ENCODE measurements at regions not wholly inside any gene's neighbourhood (a gene's known extent, or its start where the extent isn't known, plus 50 kb on each side); places are given as distances from the start of the nearest gene placed in this dataset.
A peak's percentile ranks its signal among the peaks of the same experiment; 100 is the strongest.

GRCh38 chr6:51394061-51394460 is 575.4 kb downstream of the TFAP2B start:
- H3K4me1 Mint-ChIP-seq, result no peaks in the 10 kb centered on the region
- no peaks in the 10 kb centered on the region for H3K9me3 Mint-ChIP-seq
- no peaks in the 10 kb centered on the region for H3K27me3 Mint-ChIP-seq (ENCODE audit: low read depth)
- H3K36me3 Mint-ChIP-seq (ENCODE audit: low read depth), result no peaks in the 10 kb centered on the region
- TF ChIP-seq CTCF (IDR thresholded peaks at IDR 0.05; ENCODE audit: unreplicated experiment in 3 of 3), result no peak
- no peak overlapping the region for H3K27ac Mint-ChIP-seq
- H3K4me3 Mint-ChIP-seq, result no peak overlapping the region

DNA sequence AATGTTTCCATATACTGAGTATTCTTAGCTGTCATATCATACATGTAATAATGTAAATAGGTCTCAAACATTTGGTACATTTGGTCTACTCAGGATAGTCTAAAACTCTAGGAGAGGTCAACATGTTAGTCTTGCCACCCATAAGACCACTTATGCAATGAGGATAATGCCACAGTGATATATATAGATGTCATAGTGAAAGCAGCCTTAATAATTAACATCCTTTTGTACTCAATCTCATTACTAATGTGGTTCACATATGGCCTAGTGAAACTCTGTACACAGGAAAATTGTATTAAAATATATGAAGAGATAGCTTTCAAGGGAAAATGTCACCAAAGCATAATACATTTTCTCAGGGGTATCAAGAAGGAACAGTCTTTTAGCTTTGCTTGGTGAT is 577.9 kb downstream of the TFAP2B start:
- Mint-ChIP-seq H3K4me3 (no peak overlapping the region), H3K4me1 (no peaks in the 10 kb centered on the region)

GRCh38 chr6:51398064-51398705 is 579.5 kb downstream of the TFAP2B start:
- H3K4me3 Mint-ChIP-seq, result no peak overlapping the region
- TF ChIP-seq CTCF (IDR thresholded peaks at IDR 0.05; ENCODE audit: unreplicated experiment in 3 of 3), result no peak
- H3K27me3 Mint-ChIP-seq (ENCODE audit: low read depth), result no peaks in the 10 kb centered on the region
- H3K4me1 Mint-ChIP-seq, result no peaks in the 10 kb centered on the region
- H3K36me3 Mint-ChIP-seq (ENCODE audit: low read depth), result no peaks in the 10 kb centered on the region
- no peaks in the 10 kb centered on the region for H3K9me3 Mint-ChIP-seq
- H3K27ac Mint-ChIP-seq, result no peak overlapping the region

More for the DNA sequence above, 577.9 kb downstream of the TFAP2B start:
- H3K27ac Mint-ChIP-seq, result no peak overlapping the region
- H3K9me3 Mint-ChIP-seq, result no peaks in the 10 kb centered on the region
- TF ChIP-seq CTCF (IDR thresholded peaks at IDR 0.05; ENCODE audit: unreplicated experiment in 3 of 3), result no peak
- H3K27me3 Mint-ChIP-seq (ENCODE audit: low read depth), result no peaks in the 10 kb centered on the region
- H3K36me3 Mint-ChIP-seq (ENCODE audit: low read depth), result no peaks in the 10 kb centered on the region

GRCh38 chr6:51398793-51399192 is 580.1 kb downstream of the TFAP2B start:
- Mint-ChIP-seq H3K4me3 (no peak overlapping the region), H3K27me3 (ENCODE audit: low read depth) (no peaks in the 10 kb centered on the region), H3K4me1 (no peaks in the 10 kb centered on the region), H3K9me3 (no peaks in the 10 kb centered on the region), H3K36me3 (ENCODE audit: low read depth) (no peaks in the 10 kb centered on the region), H3K27ac (no peak overlapping the region)
- TF ChIP-seq CTCF (IDR thresholded peaks at IDR 0.05; ENCODE audit: unreplicated experiment in 3 of 3), result no peak

DNA sequence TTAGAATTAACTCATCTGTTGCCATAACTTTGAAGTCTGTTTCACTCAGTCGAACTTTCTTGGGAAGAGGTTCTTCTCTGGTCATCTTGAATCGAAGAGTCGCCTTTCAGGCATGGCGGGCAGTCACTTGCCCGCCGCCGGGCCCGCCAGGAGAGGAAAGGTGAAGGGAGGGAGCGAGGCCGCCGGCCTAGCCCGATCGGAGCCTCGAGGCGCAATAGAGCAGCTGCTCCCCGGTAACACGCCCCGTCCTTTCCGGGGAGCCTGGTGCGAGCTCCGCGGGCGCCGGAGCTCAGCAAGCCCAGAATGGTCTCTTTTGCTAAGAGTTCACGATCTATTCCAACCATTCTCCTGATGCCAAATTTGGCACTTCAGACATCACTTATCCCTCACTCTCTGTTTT is 591.8 kb downstream of the TFAP2B start:
- no peak for TF ChIP-seq CTCF (IDR thresholded peaks at IDR 0.05; ENCODE audit: unreplicated experiment in 3 of 3)
- Mint-ChIP-seq H3K27ac (no peak overlapping the region), H3K27me3 (ENCODE audit: low read depth) (no peaks in the 10 kb centered on the region), H3K4me3 (no peak overlapping the region), H3K4me1 (no peaks in the 10 kb centered on the region), H3K9me3 (no peaks in the 10 kb centered on the region), H3K36me3 (ENCODE audit: low read depth) (no peaks in the 10 kb centered on the region)

GRCh38 chr6:51411496-51412125 is 592.9 kb downstream of the TFAP2B start:
- H3K9me3 Mint-ChIP-seq, result no peaks in the 10 kb centered on the region
- no peaks in the 10 kb centered on the region for H3K27me3 Mint-ChIP-seq (ENCODE audit: low read depth)
- TF ChIP-seq CTCF (IDR thresholded peaks at IDR 0.05; ENCODE audit: unreplicated experiment in 3 of 3), result no peak
- H3K4me3 Mint-ChIP-seq, result no peak overlapping the region
- H3K4me1 Mint-ChIP-seq, result no peaks in the 10 kb centered on the region
- H3K36me3 Mint-ChIP-seq (ENCODE audit: low read depth), result no peaks in the 10 kb centered on the region
- H3K27ac Mint-ChIP-seq, result peak overlapping the region in 1 of 3 experiments; percentile 76

Data from nephron (organoid).